A549 (cell line): ENCODE measurements at regions not wholly inside any gene's neighbourhood (a gene's known extent, or its start where the extent isn't known, plus 50 kb on each side); places are given as distances from the start of the nearest gene placed in this dataset.

Experiments
- ATAC-seq, 2 experiments: fragments of 200-7000 bp in 1 of 2; fragments of >200 bp in 1 of 2; cut with Nextera tagmentation in 1 of 2; cut with Tn5 transposase in 1 of 2; 3 replicates each; pipeline versions ENCODE4 v1.8.0 to v1.9.1; 2018 to 2020; ENCODE audit warnings: mild to moderate bottlenecking in 1 of 2, moderate library complexity in 1 of 2
- CTCF ChIA-PET: fragments of 300-600 bp; sonication (Branson Sonifier 250); formaldehyde crosslinking; extraction: SDS; loops from one replicate; lab custom pipeline; 2021; ENCODE audit warnings: antibody characterized with exemption, inconsistent platforms; lab: Yijun Ruan, JAX
- POLR2A ChIA-PET: fragments of 350-600 bp; formaldehyde crosslinking; extraction: SDS; loops from one replicate; lab custom pipeline; 2021; ENCODE audit warnings: antibody characterized with exemption, inconsistent platforms; lab: Yijun Ruan, JAX
- DNase-seq, 2 experiments: peaks; one replicate each; pipeline versions ENCODE4 v3.0.0 to v3.0.0-alpha.2; 2011 to 2016; ENCODE audit warnings: low read depth in 1 of 2, low spot score in 1 of 2
- FAIRE-seq: peaks from 2 replicates; lab custom pipeline; 2011; peaks lifted over from hg19 to GRCh38; lab: Jason Lieb, UNC
- H3K27ac ChIP-seq, 2 experiments: fragments of >200 bp; sonication (Bioruptor Twin); formaldehyde crosslinking; 3 replicates each; pipeline ENCODE4 v1.5.1; 2016 to 2017
- H3K4me1 ChIP-seq: fragments of >200 bp; sonication (Bioruptor Twin); formaldehyde crosslinking; 3 replicates; pipeline ENCODE4 v1.6.1; 2016
- H3K4me2 ChIP-seq: fragments of >200 bp; sonication (Bioruptor Twin); formaldehyde crosslinking; 3 replicates; pipeline ENCODE4 v1.6.1; 2016
- H3K4me3 ChIP-seq: fragments of >200 bp; sonication (Bioruptor Twin); formaldehyde crosslinking; 3 replicates; pipeline ENCODE4 v1.5.1; 2016
- H3K9me3 ChIP-seq: fragments of >200 bp; sonication (Bioruptor Twin); formaldehyde crosslinking; 3 replicates; pipeline ENCODE4 v1.6.1; 2016
- ATOH8 ChIP-seq: fragments of 250-450 bp; sonication (Bioruptor Pico); IDR thresholded peaks from 2 replicates; pipeline ENCODE4 v1.5.0; 2020; ENCODE audit warnings: low read depth, mild to moderate bottlenecking, moderate library complexity
- BHLHE40 ChIP-seq: IDR thresholded peaks from 2 replicates; pipeline ENCODE4 v1.6.1; 2012; ENCODE audit warnings: low read depth, low read length, inconsistent platforms
- CBX2 ChIP-seq: fragments of 200-600 bp; sonication (generic); IDR thresholded peaks from 2 replicates; pipeline ENCODE4 v1.6.1; 2016; ENCODE audit warnings: low read depth, mild to moderate bottlenecking, borderline replicate concordance
- CEBPB ChIP-seq, 2 experiments: fragments of >200 bp in 1 of 2; sonication (Bioruptor Twin) in 1 of 2; formaldehyde crosslinking in 1 of 2; IDR thresholded peaks; 2 replicates each; pipeline ENCODE4 v1.6.1; 2012 to 2016
- CHD4 ChIP-seq: fragments of 200-600 bp; sonication (generic); IDR thresholded peaks from 2 replicates; pipeline ENCODE4 v1.6.1; 2016; ENCODE audit warnings: antibody characterized with exemption, mild to moderate bottlenecking, borderline replicate concordance
- E2F6 ChIP-seq: IDR thresholded peaks from 2 replicates; pipeline ENCODE4 v1.6.1; 2012; ENCODE audit warnings: low read depth, borderline replicate concordance
- FOXS1 ChIP-seq: fragments of 250-450 bp; sonication (Bioruptor Pico); IDR thresholded peaks from 2 replicates; pipeline ENCODE4 v1.5.0; 2020; ENCODE audit warnings: mild to moderate bottlenecking, moderate library complexity
- GATA3 ChIP-seq: IDR thresholded peaks from 2 replicates; pipeline ENCODE4 v1.6.1; 2012; ENCODE audit warnings: borderline replicate concordance
- HDAC2 ChIP-seq: fragments of 200-600 bp; sonication (generic); IDR thresholded peaks from 2 replicates; pipeline ENCODE4 v1.6.1; 2016
- HES2 ChIP-seq: fragments of >200 bp; sonication (Bioruptor Twin); formaldehyde crosslinking; IDR thresholded peaks from 2 replicates; pipeline ENCODE4 v1.6.1; 2016
- HEYL ChIP-seq: fragments of 250-450 bp; sonication (Bioruptor Pico); IDR thresholded peaks from 2 replicates; pipeline ENCODE4 v1.8.0; 2021; ENCODE audit warnings: mild to moderate bottlenecking, moderate library complexity
- HOXA7 ChIP-seq: fragments of 250-450 bp; sonication (Bioruptor Pico); IDR thresholded peaks from 2 replicates; pipeline ENCODE4 v1.5.0; 2020; ENCODE audit warnings: mild to moderate bottlenecking, moderate library complexity
- JUN ChIP-seq, 2 experiments: fragments of >200 bp; sonication (Bioruptor Twin); formaldehyde crosslinking; IDR thresholded peaks; 2 replicates in 1 of 2; 3 replicates in 1 of 2; pipeline ENCODE4 v1.6.1; 2016 to 2017
- JUNB ChIP-seq: fragments of >200 bp; sonication (Bioruptor Twin); formaldehyde crosslinking; IDR thresholded peaks from 2 replicates; pipeline ENCODE4 v1.6.1; 2016
- MAX ChIP-seq: IDR thresholded peaks from 2 replicates; pipeline ENCODE4 v1.6.1; 2012
- MAZ ChIP-seq: fragments of 150-350 bp; IDR thresholded peaks from 2 replicates; pipeline ENCODE4 v1.6.1; 2014; ENCODE audit warnings: antibody characterized with exemption, low read depth, low read length, borderline replicate concordance
- NPAS2 ChIP-seq: fragments of 250-450 bp; sonication (Bioruptor Pico); IDR thresholded peaks from 2 replicates; pipeline ENCODE4 v1.8.0; 2022; ENCODE audit warnings: mild to moderate bottlenecking, moderate library complexity, borderline replicate concordance
- PBX3 ChIP-seq: IDR thresholded peaks from 2 replicates; pipeline ENCODE4 v1.6.1; 2012
- POLR2A ChIP-seq: IDR thresholded peaks from 2 replicates; pipeline ENCODE4 v1.6.1; 2012; ENCODE audit warnings: mild to moderate bottlenecking, low read length
- RARB ChIP-seq: fragments of 250-450 bp; sonication (Bioruptor Pico); IDR thresholded peaks from 2 replicates; pipeline ENCODE4 v1.8.0; 2021; ENCODE audit warnings: mild to moderate bottlenecking, moderate library complexity
- RNF2 ChIP-seq: fragments of 200-600 bp; sonication (generic); IDR thresholded peaks from 2 replicates; pipeline ENCODE4 v1.6.1; 2016; ENCODE audit warnings: low read depth, mild to moderate bottlenecking, antibody characterized with exemption, moderate library complexity, borderline replicate concordance
- TFCP2L1 ChIP-seq: fragments of 250-450 bp; sonication (Bioruptor Pico); IDR thresholded peaks from 2 replicates; pipeline ENCODE4 v1.5.0; 2021; ENCODE audit warnings: mild to moderate bottlenecking
- TP53 ChIP-seq: fragments of 250-450 bp; sonication (Bioruptor Pico); IDR thresholded peaks from 2 replicates; pipeline ENCODE4 v1.5.0; 2021; ENCODE audit warnings: mild to moderate bottlenecking, moderate library complexity
- ZFP36 ChIP-seq: fragments of 450-650 bp; IDR thresholded peaks from 2 replicates; pipeline ENCODE4 v1.6.1; 2014; ENCODE audit warnings: borderline replicate concordance; ENCODE audit not compliant: partially characterized antibody
- ZNF302 ChIP-seq: fragments of 250-450 bp; sonication (Bioruptor Pico); IDR thresholded peaks from 2 replicates; pipeline ENCODE4 v1.9.0; 2021; ENCODE audit warnings: inconsistent platforms, mild to moderate bottlenecking, moderate library complexity
- ZSCAN20 ChIP-seq: fragments of 250-450 bp; sonication (Bioruptor Pico); IDR thresholded peaks from 2 replicates; pipeline ENCODE4 v1.8.0; 2022; ENCODE audit warnings: mild to moderate bottlenecking, moderate library complexity
- WGBS: methylation state at CpG from one replicate; pipeline ENCODE4 v1.1.6; 2017; ENCODE audit errors: missing lambda C conversion rate; 5-methylcytosine and 5-hydroxymethylcytosine counted together

- Histone ChIP-seq H3K4me3 (no peak overlapping the region), H3K27ac (0 out of 6 replicates have a peak overlapping the region, but pooled peaks of 1 of the 2 experiments have one; percentile 26), H3K4me1 (no peaks in the 10 kb centered on the region), H3K9me3 (no peaks in the 10 kb centered on the region), H3K4me2 (no peak overlapping the region)
- no peak for ATAC-seq
- DNase-seq: no peak
- 80% methylated on average over 13 of the region's 13 CpGs for WGBS
- TF ChIP-seq HES2 (no peak), TFCP2L1 (CRISPR knock-in tag) (no peak), RARB (CRISPR knock-in tag) (no peak), MAZ (no peak), RNF2 (no peak), ZFP36 (no peak), GATA3 (no peak), PBX3 (no peak)
- POLR2A ChIA-PET: no interaction called here
- FAIRE-seq: no peak
- CTCF ChIA-PET: interaction anchor here (1.7 to 2.1 kb wide), 2 partner anchors 15 to 129 kb away, joined by 5 read pairs; no protein-coding TSS in a partner anchor
Observed at GRCh38 chr6:43900916-43901732, 131.1 kb downstream of the VEGFA start.

- no peak for FAIRE-seq
- CTCF ChIA-PET: interaction anchor here (1.7 to 2.1 kb wide), 2 partner anchors 15 to 128 kb away, joined by 5 read pairs; no protein-coding TSS in a partner anchor
- POLR2A ChIA-PET: no interaction called here
Observed at GRCh38 chr6:43900560-43900915, 130.5 kb downstream of the VEGFA start.

More at GRCh38 chr6:43900560-43900915, 130.5 kb downstream of the VEGFA start:
- no peak for TF ChIP-seq CEBPB (IDR thresholded peaks at IDR 0.05)
- TF ChIP-seq TP53 (CRISPR knock-in tag): no peak
- TF ChIP-seq HES2: no peak
- no peak for TF ChIP-seq HEYL (CRISPR knock-in tag)
- TF ChIP-seq ZSCAN20: no peak
- no peak for TF ChIP-seq ATOH8 (CRISPR knock-in tag)
- TF ChIP-seq JUNB: no peak
- TF ChIP-seq FOXS1: no peak
- no peak for TF ChIP-seq BHLHE40
- TF ChIP-seq POLR2A: no peak
- no peak for TF ChIP-seq CHD4
- no peak for TF ChIP-seq ZNF302 (CRISPR knock-in tag)
- no peak for TF ChIP-seq MAX
- TF ChIP-seq CBX2: no peak
- no peak for TF ChIP-seq HOXA7 (CRISPR knock-in tag)
- TF ChIP-seq NPAS2 (CRISPR knock-in tag): no peak
- no peak for TF ChIP-seq E2F6
- TF ChIP-seq JUN (IDR thresholded peaks at IDR 0.05): no peak
- no peak for TF ChIP-seq HDAC2
- H3K9me3 ChIP-seq: no peaks in the 10 kb centered on the region
- WGBS: 90% methylated on average over 3 of the region's 3 CpGs
- H3K4me1 ChIP-seq: no peaks in the 10 kb centered on the region
- no peak for ATAC-seq
- H3K4me2 ChIP-seq: no peak overlapping the region
- no peak overlapping the region for H3K4me3 ChIP-seq
- H3K27ac ChIP-seq: 0 out of 6 replicates have a peak overlapping the region, but pooled peaks of 1 of the 2 experiments have one; percentile 26
- no peak for DNase-seq
